ENCODE measurements at regions not wholly inside any gene's neighbourhood (a gene's known extent, or its start where the extent isn't known, plus 50 kb on each side); places are given as distances from the start of the nearest gene placed in this dataset.

DNA sequence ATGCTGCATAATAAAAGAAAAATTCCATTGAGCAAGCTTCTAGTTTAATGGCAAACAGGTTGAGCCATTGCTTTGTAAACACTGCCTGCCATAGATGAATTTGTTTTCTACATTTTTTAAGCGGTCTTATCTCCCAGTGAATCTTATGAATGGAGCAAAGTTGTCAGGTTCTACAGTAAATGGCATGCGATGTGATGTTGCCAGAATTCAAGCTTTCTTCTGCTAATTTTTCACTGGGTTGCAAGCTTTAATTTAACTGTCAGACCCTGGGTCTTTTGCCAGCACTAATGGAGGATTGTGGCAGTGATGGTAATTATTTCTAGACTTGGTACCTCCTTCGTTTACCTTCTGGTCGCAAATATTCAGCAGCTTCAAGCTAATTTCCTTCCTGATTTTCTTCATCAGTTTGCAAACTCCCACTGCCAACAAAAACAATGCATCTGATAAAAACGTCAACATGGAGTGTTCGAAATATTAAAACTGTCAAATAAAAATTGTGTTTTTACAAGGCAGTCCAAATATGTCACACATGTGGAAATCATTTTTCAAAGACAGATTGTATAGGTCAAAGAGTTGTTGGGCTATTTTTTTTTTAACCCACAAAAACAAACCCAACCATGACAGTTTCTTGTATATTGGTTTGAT lies 274.2 kb upstream of the ERCC4 start:
- TF ChIP-seq L3MBTL2 (conservative IDR thresholded peaks at IDR 0.05), result no peak
- TF ChIP-seq ELF4 (IDR thresholded peaks at IDR 0.05), result no peak
- TF ChIP-seq ARNT (IDR thresholded peaks at IDR 0.05), result no peak
- no peak for TF ChIP-seq SP1 (IDR thresholded peaks at IDR 0.05)
- no peak for DNase-seq (ENCODE audit: extremely low spot score)
- ChIA-PET POLR2A (no interaction called here), CTCF (no interaction called here)

DNA sequence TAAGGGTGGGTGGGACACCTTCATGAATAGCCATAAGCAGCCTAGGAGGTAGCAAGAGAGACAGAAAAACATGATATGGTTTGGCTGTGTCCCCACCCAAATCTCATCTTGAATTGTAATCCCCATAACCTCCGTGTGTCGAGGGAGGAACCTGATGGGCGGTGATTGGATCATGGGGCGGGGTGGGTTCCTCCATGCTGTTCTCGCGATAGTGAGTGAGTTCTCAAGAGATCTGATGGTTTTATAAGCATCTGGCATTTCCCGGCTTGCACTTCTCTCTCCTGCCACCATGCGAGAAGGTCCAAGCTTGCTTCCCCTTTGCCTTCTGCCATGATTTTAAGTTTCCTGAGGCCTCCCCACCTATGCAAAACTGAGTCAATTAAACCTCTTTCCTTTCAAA lies 259.1 kb upstream of the ERCC4 start:
- DNase-seq (ENCODE audit: extremely low spot score), result no peak
- no peak for TF ChIP-seq TARDBP (IDR thresholded peaks at IDR 0.05)
- no peak for TF ChIP-seq FOXM1 (IDR thresholded peaks at IDR 0.05; ENCODE audit: borderline replicate concordance)
- no peak for TF ChIP-seq FOXA1 (IDR thresholded peaks at IDR 0.05)
- no peak for TF ChIP-seq SUZ12 (IDR thresholded peaks at IDR 0.05)
- no peak for TF ChIP-seq CTBP1 (IDR thresholded peaks at IDR 0.05; ENCODE audit: borderline replicate concordance)
- no peak for TF ChIP-seq ZNF384 (IDR thresholded peaks at IDR 0.05)
- TF ChIP-seq, protein P1, sequence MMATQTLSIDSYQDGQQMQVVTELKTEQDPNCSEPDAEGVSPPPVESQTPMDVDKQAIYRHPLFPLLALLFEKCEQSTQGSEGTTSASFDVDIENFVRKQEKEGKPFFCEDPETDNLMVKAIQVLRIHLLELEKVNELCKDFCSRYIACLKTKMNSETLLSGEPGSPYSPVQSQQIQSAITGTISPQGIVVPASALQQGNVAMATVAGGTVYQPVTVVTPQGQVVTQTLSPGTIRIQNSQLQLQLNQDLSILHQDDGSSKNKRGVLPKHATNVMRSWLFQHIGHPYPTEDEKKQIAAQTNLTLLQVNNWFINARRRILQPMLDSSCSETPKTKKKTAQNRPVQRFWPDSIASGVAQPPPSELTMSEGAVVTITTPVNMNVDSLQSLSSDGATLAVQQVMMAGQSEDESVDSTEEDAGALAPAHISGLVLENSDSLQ (IDR thresholded peaks at IDR 0.05), result no peak
- TF ChIP-seq LEF1 (IDR thresholded peaks at IDR 0.05; ENCODE audit: borderline replicate concordance), result no peak
- TF ChIP-seq ARNT (IDR thresholded peaks at IDR 0.05), result no peak
- TF ChIP-seq NFRKB (IDR thresholded peaks at IDR 0.05), result no peak
- TF ChIP-seq FOXK2 (IDR thresholded peaks at IDR 0.05), result no peak
- no peak for TF ChIP-seq L3MBTL2 (conservative IDR thresholded peaks at IDR 0.05)
- no peak for TF ChIP-seq HDGF (IDR thresholded peaks at IDR 0.05; ENCODE audit: borderline replicate concordance)
- no peak for TF ChIP-seq ELF4 (IDR thresholded peaks at IDR 0.05)
- TF ChIP-seq SP1 (IDR thresholded peaks at IDR 0.05), result no peak
- TF ChIP-seq BHLHE40 (IDR thresholded peaks at IDR 0.05; ENCODE audit: borderline replicate concordance), result no peak
- POLR2A ChIA-PET, result no interaction called here
- CTCF ChIA-PET, result no interaction called here

DNA sequence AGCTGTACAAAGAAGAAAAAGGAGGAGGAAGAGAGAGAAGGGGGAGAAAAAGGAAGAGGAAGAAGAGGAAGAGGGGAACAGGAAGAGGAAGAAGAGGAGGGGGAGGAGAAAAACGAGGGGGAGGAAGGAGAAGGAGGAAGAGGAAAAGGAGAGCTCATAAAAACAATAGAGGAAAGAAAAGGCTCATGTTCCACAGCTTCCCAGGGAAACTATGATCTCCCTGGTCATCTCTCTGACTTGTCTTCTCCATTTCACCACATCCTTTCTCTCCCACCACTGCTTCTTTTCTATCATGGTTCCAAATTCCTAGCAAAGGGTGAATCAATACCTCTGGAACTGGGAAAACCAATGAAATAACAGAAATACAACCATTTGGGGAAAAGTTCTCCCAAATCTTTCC lies 254.1 kb upstream of the ERCC4 start:
- DNase-seq (ENCODE audit: extremely low spot score), result no peak
- POLR2A ChIA-PET, result no interaction called here
- CTCF ChIA-PET, result no interaction called here
- TF ChIP-seq ELF4 (IDR thresholded peaks at IDR 0.05) (no peak), SP1 (IDR thresholded peaks at IDR 0.05) (no peak), SUZ12 (IDR thresholded peaks at IDR 0.05) (no peak), LEF1 (IDR thresholded peaks at IDR 0.05; ENCODE audit: borderline replicate concordance) (no peak), CTBP1 (IDR thresholded peaks at IDR 0.05; ENCODE audit: borderline replicate concordance) (no peak)

DNA sequence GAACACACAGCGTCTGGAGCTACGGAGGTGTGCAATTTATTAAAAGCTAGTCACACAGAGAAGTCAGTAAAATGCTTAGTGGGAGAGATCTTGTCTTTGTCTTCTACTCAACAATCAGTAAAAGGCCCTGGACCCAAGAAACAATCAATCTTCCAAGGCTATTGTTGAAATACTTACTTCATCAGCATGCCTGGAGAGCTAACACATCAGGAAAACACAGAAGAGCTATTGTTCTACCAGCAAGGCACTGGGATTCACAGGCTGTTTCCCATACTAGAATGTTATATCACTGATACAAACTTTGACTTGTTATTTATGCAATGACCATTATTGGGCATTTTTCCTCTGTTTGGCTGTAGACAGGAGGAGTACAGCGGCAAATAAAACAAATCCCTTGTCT lies 247.8 kb upstream of the ERCC4 start:
- DNase-seq (ENCODE audit: extremely low spot score), result no peak
- POLR2A ChIA-PET, result no interaction called here
- TF ChIP-seq NFRKB (IDR thresholded peaks at IDR 0.05), result no peak
- no peak for TF ChIP-seq CTBP1 (IDR thresholded peaks at IDR 0.05; ENCODE audit: borderline replicate concordance)
- no peak for TF ChIP-seq ELF4 (IDR thresholded peaks at IDR 0.05)
- no peak for TF ChIP-seq FOXK2 (IDR thresholded peaks at IDR 0.05)
- no peak for TF ChIP-seq SUZ12 (IDR thresholded peaks at IDR 0.05)
- TF ChIP-seq HDGF (IDR thresholded peaks at IDR 0.05; ENCODE audit: borderline replicate concordance), result no peak
- TF ChIP-seq LEF1 (IDR thresholded peaks at IDR 0.05; ENCODE audit: borderline replicate concordance), result no peak
- no peak for TF ChIP-seq ARNT (IDR thresholded peaks at IDR 0.05)
- no peak for TF ChIP-seq ZNF384 (IDR thresholded peaks at IDR 0.05)
- TF ChIP-seq SP1 (IDR thresholded peaks at IDR 0.05), result no peak
- TF ChIP-seq FOXA1 (IDR thresholded peaks at IDR 0.05), result no peak
- no peak for TF ChIP-seq BHLHE40 (IDR thresholded peaks at IDR 0.05; ENCODE audit: borderline replicate concordance)
- TF ChIP-seq FOXM1 (IDR thresholded peaks at IDR 0.05; ENCODE audit: borderline replicate concordance), result no peak
- no peak for TF ChIP-seq TARDBP (IDR thresholded peaks at IDR 0.05)
- TF ChIP-seq, protein P1 (IDR thresholded peaks at IDR 0.05), result no peak
- CTCF ChIA-PET, result interaction anchor here (0.6 kb wide), 1 partner anchor 595 kb away, joined by 3 read pairs; no protein-coding TSS in a partner anchor

DNA sequence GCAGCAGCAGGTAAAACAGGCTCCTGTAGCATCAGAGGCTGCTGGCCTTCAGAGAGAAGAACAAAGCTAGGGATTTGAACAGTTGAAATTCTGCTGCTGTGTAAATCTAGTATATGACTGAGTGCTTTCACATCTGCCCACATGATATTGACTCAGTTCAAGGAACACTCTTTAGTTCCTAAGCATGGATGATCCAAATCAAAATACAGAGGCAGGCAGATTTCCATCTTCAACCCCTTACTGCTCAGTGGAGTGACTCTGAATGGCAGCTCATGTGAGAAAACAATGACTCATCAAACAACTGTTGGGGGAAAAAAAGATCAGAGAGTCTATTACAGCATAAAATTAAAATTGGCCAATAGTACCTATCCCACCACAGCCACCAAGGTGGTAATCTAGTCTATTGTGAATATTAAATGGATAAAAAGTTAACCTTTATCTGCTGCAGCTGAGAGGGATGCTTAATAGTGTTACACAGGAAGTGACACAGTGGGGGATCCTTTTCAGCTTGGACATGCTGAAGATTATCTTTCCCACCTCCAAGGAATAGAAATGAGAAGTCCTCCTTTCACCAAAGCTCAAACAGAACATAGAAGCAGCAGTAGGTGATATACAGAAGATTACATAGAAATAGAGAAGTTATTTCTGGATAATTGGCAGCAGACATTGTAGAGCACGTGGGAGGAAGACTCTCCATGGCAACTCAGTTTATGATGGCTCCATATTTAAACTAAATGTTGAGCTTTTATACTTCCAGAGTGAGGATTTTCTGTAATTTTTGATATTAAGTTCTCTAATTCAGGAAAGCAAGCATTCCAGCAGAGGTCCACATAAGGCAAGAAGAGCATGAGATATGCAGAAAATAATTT lies 239.7 kb upstream of the ERCC4 start:
- ChIA-PET POLR2A (no interaction called here), CTCF (no interaction called here)
- TF ChIP-seq SP1 (IDR thresholded peaks at IDR 0.05), result no peak
- TF ChIP-seq ELF4 (IDR thresholded peaks at IDR 0.05), result no peak
- no peak for TF ChIP-seq SUZ12 (IDR thresholded peaks at IDR 0.05)
- no peak for TF ChIP-seq FOXK2 (IDR thresholded peaks at IDR 0.05)
- TF ChIP-seq ARNT (IDR thresholded peaks at IDR 0.05), result no peak
- TF ChIP-seq FOXA1 (IDR thresholded peaks at IDR 0.05), result no peak
- TF ChIP-seq L3MBTL2 (conservative IDR thresholded peaks at IDR 0.05), result no peak
- DNase-seq (ENCODE audit: extremely low spot score), result no peak

DNA sequence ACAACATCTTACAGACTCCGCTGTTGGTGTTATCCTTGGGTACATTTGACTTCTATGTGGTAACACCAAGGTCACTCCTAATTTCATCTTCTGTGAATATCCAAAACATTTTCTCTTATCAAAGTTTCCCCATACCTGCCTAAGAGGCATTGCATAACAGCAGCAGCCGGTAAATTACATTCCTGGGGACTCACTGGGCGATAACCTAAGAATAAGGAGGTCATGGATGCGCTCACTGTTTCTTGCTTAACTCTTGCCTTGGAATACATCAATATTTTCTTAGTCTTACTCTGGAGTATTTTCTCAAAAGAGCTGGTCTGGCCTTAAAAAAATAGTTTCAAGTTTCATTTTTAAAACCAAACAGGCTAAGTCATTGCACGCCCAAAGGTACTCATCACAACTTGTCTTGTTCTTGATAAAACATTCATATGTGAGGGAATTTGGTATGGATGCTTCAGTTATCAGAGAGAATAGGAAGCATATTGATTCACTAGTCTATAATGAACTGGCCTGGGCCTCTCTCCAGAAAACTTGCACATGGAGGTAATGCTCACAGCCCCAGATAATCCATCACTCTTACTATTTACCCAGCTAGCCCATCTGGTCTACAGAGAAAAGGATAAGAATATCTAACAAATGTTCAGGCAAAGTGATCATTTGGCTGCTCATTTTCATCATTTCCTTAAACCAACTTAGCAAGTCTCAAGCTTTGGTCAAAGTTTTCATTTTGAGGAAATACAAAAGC lies 235.0 kb upstream of the ERCC4 start:
- CTCF ChIA-PET, result no interaction called here
- TF ChIP-seq CTBP1 (IDR thresholded peaks at IDR 0.05; ENCODE audit: borderline replicate concordance), result no peak
- no peak for TF ChIP-seq NFRKB (IDR thresholded peaks at IDR 0.05)
- TF ChIP-seq SP1 (IDR thresholded peaks at IDR 0.05), result no peak
- TF ChIP-seq ZNF384 (IDR thresholded peaks at IDR 0.05), result no peak
- no peak for TF ChIP-seq HDGF (IDR thresholded peaks at IDR 0.05; ENCODE audit: borderline replicate concordance)
- TF ChIP-seq FOXA1 (IDR thresholded peaks at IDR 0.05), result no peak
- TF ChIP-seq LEF1 (IDR thresholded peaks at IDR 0.05; ENCODE audit: borderline replicate concordance), result no peak
- no peak for TF ChIP-seq TARDBP (IDR thresholded peaks at IDR 0.05)
- POLR2A ChIA-PET, result no interaction called here
- no peak for DNase-seq (ENCODE audit: extremely low spot score)

Measured in HEK293T (cell line).